ENCODE measurements at regions not wholly inside any gene's neighbourhood (a gene's known extent, or its start where the extent isn't known, plus 50 kb on each side); places are given as distances from the start of the nearest gene placed in this dataset.

- Histone ChIP-seq H3K27ac (no peak overlapping the region), H3K36me3 (replicated peaks) (no peaks in the 10 kb centered on the region), H3K4me3 (ENCODE audit: low read depth, low read length) (peak overlapping the region; percentile 30), H3K27me3 (replicated peaks) (no peaks in the 10 kb centered on the region)
- in situ Hi-C loops (cut with HindIII; ENCODE audit: low pct_ligation_motif_present, low sequenced_read_pairs), result no loop called here
- DNase-seq, result no peak
- TF ChIP-seq CTCF (IDR thresholded peaks at IDR 0.05; ENCODE audit: low read depth, low read length, missing control alignments), result no peak
Observed at GRCh38 chr2:9770006-9770307, 73.3 kb upstream of the TAF1B start.

DNA sequence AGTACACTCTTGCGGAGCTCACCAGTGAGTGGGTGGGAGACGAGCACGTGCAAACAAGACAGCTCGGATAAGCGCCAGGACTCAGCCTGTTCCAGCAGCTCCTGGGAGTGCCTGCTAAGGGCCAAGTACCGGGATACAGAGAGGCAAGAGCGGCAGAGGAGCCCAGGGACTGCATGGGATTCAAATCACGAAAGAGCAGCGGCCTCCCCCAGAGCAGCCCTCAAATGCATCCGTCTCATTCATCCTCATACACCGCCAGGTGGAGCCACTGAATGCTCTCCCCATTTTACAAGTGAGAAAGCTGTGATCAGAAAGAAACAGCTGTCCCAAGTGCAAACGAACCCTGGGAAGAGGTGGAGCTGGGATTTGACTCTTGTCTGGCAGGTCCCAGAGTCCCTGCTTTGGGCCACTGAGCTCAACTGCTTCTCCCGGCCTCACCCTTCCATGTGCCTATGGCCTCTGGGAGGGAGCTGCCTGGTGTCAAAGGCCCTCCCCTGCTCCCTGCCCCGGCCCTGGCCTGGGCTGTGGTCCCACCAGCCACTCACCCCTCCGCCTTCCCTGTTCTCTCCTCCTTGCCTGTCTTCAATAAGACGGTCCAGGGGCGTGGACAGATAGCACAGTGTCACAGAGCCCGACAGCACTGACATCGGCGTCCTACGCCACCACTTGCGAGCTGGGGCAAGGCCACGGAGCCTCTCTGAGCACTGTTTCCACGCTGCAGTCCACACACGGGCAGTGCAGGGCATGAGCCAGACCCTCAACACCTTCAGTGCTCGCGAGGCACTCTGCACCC lies 72.8 kb upstream of the TAF1B start:
- H3K27ac ChIP-seq, result no peak overlapping the region
- peak; percentile 70 for DNase-seq

DNA sequence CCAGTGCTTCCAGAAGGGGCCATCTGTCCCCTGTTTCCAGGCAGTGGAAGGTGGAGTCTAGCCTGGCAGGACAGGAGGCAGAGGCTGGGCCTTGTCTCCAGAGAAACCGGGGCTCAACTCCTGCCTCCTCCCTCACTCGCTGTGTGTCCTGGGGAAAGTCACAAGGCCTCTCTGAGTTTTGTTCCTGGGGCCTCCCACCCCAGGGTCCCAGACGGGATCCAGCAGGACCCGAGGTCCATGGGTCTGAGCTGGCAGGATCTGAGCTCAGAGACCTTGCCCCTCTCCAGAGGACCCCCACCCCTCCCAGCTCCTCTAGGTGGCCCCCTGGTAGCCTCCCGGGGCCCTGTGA lies 72.2 kb upstream of the TAF1B start:
- in situ Hi-C loops (cut with HindIII; ENCODE audit: low pct_ligation_motif_present, low sequenced_read_pairs), result no loop called here
- TF ChIP-seq CTCF (IDR thresholded peaks at IDR 0.05; ENCODE audit: low read depth, low read length, missing control alignments), result no peak
- peak overlapping the region; percentile 37 for H3K27ac ChIP-seq

More for the DNA sequence above, 72.8 kb upstream of the TAF1B start:
- peak; percentile 86 for TF ChIP-seq CTCF (IDR thresholded peaks at IDR 0.05; ENCODE audit: low read depth, low read length, missing control alignments)
- in situ Hi-C loops (cut with HindIII; ENCODE audit: low pct_ligation_motif_present, low sequenced_read_pairs), result no loop called here
- Histone ChIP-seq H3K27me3 (replicated peaks) (no peaks in the 10 kb centered on the region), H3K36me3 (replicated peaks) (no peaks in the 10 kb centered on the region), H3K4me3 (ENCODE audit: low read depth, low read length) (peak overlapping the region; percentile 30)

GRCh38 chr2:9771481-9772017 lies 71.7 kb upstream of the TAF1B start:
- Histone ChIP-seq H3K27me3 (replicated peaks) (no peaks in the 10 kb centered on the region), H3K27ac (peak overlapping the region; percentile 37), H3K4me3 (ENCODE audit: low read depth, low read length) (no peak overlapping the region), H3K36me3 (replicated peaks) (no peaks in the 10 kb centered on the region)
- in situ Hi-C loops (cut with HindIII; ENCODE audit: low pct_ligation_motif_present, low sequenced_read_pairs), result no loop called here
- peak; percentile 50 for TF ChIP-seq CTCF (IDR thresholded peaks at IDR 0.05; ENCODE audit: low read depth, low read length, missing control alignments)
- DNase-seq, result peak; percentile 76

More for the DNA sequence above, 72.2 kb upstream of the TAF1B start:
- Histone ChIP-seq H3K36me3 (replicated peaks) (no peaks in the 10 kb centered on the region), H3K4me3 (ENCODE audit: low read depth, low read length) (no peak overlapping the region), H3K27me3 (replicated peaks) (no peaks in the 10 kb centered on the region)
- no peak for DNase-seq

- in situ Hi-C loops (cut with HindIII; ENCODE audit: low pct_ligation_motif_present, low sequenced_read_pairs), result no loop called here
- Histone ChIP-seq H3K27ac (no peak overlapping the region), H3K27me3 (replicated peaks) (no peaks in the 10 kb centered on the region), H3K36me3 (replicated peaks) (no peaks in the 10 kb centered on the region), H3K4me3 (ENCODE audit: low read depth, low read length) (no peak overlapping the region)
- DNase-seq, result no peak
- no peak for TF ChIP-seq CTCF (IDR thresholded peaks at IDR 0.05; ENCODE audit: low read depth, low read length, missing control alignments)
Observed at GRCh38 chr2:9772035-9772998, 71.0 kb upstream of the TAF1B start.
